GM23248 (cell line): ENCODE measurements at regions not wholly inside any gene's neighbourhood (a gene's known extent, or its start where the extent isn't known, plus 50 kb on each side); places are given as distances from the start of the nearest gene placed in this dataset.

Experiments used
- DNase-seq: peaks from one replicate; pipeline ENCODE4 v3.0.0-alpha.2; 2015
- H2AFZ ChIP-seq: fragments of 200-600 bp; sonication (generic); 2 replicates; pipeline ENCODE4 v1.6.1; 2016; ENCODE audit warnings: antibody characterized with exemption
- H3F3A ChIP-seq: fragments of 200-600 bp; sonication (generic); 2 replicates; pipeline ENCODE4 v1.6.1; 2016; ENCODE audit warnings: mild to moderate bottlenecking, antibody characterized with exemption, mixed run types; ENCODE audit not compliant: insufficient read depth
- H3K27ac ChIP-seq: fragments of 200-600 bp; sonication (generic); 2 replicates; pipeline ENCODE4 v1.5.1; 2016; ENCODE audit warnings: mild to moderate bottlenecking
- H3K27me3 ChIP-seq: fragments of 200-600 bp; sonication (generic); replicated peaks from 2 replicates; pipeline ENCODE4 v1.6.1; 2016; ENCODE audit warnings: mild to moderate bottlenecking; ENCODE audit not compliant: insufficient read depth
- H3K36me3 ChIP-seq: fragments of 200-600 bp; sonication (generic); 2 replicates; pipeline ENCODE4 v1.6.1; 2016; ENCODE audit warnings: low read depth, mild to moderate bottlenecking
- H3K4me1 ChIP-seq: fragments of 200-600 bp; sonication (generic); 2 replicates; pipeline ENCODE4 v1.6.1; 2016; ENCODE audit warnings: mild to moderate bottlenecking; ENCODE audit not compliant: insufficient read depth
- H3K4me2 ChIP-seq: fragments of 200-600 bp; sonication (generic); one replicate; pipeline ENCODE4 v1.6.1; 2016; ENCODE audit warnings: mild to moderate bottlenecking; ENCODE audit not compliant: unreplicated experiment
- H3K4me3 ChIP-seq: fragments of 200-600 bp; sonication (generic); 2 replicates; pipeline ENCODE4 v1.5.1; 2016; ENCODE audit warnings: mild to moderate bottlenecking
- H3K79me2 ChIP-seq: fragments of 200-600 bp; sonication (generic); 2 replicates; pipeline ENCODE4 v1.6.1; 2016; ENCODE audit warnings: mild to moderate bottlenecking; ENCODE audit not compliant: insufficient read depth
- H3K9ac ChIP-seq: fragments of 200-600 bp; sonication (generic); 2 replicates; pipeline ENCODE4 v1.6.1; 2016; ENCODE audit warnings: mild to moderate bottlenecking
- H3K9me2 ChIP-seq: fragments of 200-600 bp; sonication (generic); 2 replicates; pipeline ENCODE4 v1.6.1; 2016; ENCODE audit warnings: mixed run types, mild to moderate bottlenecking, moderate library complexity; ENCODE audit not compliant: insufficient read depth
- H3K9me3 ChIP-seq: fragments of 200-600 bp; sonication (generic); one replicate; pipeline ENCODE4 v1.6.1; 2017; ENCODE audit warnings: low read depth
- H4K20me1 ChIP-seq: fragments of 200-600 bp; sonication (generic); 2 replicates; pipeline ENCODE4 v1.6.0; 2016; ENCODE audit not compliant: insufficient read depth
- EZH2 ChIP-seq: fragments of 200-600 bp; sonication (generic); IDR thresholded peaks from 2 replicates; pipeline ENCODE4 v1.6.1; 2018; ENCODE audit warnings: antibody characterized with exemption, mild to moderate bottlenecking; ENCODE audit not compliant: insufficient read depth, poor library complexity, severe bottlenecking
- EZH2phosphoT487 ChIP-seq: fragments of 200-600 bp; sonication (generic); IDR thresholded peaks from 2 replicates; pipeline ENCODE4 v1.6.1; 2018; ENCODE audit warnings: antibody characterized with exemption, moderate library complexity, mild to moderate bottlenecking, low read depth; ENCODE audit not compliant: insufficient read depth
- WGBS, 2 experiments: methylation state at CpG; one replicate each; pipeline ENCODE4 v1.1.6; 2015 to 2017; ENCODE audit warnings: low lambda C conversion rate in 2 of 2, low coverage in 1 of 2; ENCODE audit errors: missing lambda C conversion rate in 2 of 2; 5-methylcytosine and 5-hydroxymethylcytosine counted together
- in situ Hi-C: fragments of 300-500 bp; cut with MboI; formaldehyde crosslinking; loops from 2 replicates; pipeline ENCODE4 v1.15.0; 2020

GRCh38 chr13:31063772-31064171 lies 97.9 kb downstream of the HSPH1 start:
- Histone ChIP-seq H3F3A (peaks cover 5% of the 10 kb centered on the region; the same call in 1 of the 2 replicates), H3K4me3 (no peak overlapping the region), H3K36me3 (no peaks in the 10 kb centered on the region), H4K20me1 (no peaks in the 10 kb centered on the region), H3K9me3 (no peaks in the 10 kb centered on the region), H3K9me2 (no peaks in the 10 kb centered on the region), H3K27ac (no peak overlapping the region), H3K4me2 (no peak overlapping the region), H3K79me2 (no peaks in the 10 kb centered on the region), H3K27me3 (no peaks in the 10 kb centered on the region), H3K9ac (no peak overlapping the region), H3K4me1 (peaks cover 15% of the 10 kb centered on the region), H2AFZ (no peak overlapping the region)
- no peak for TF ChIP-seq EZH2
- WGBS, 2 experiments, result 56 to 65% methylated on average over 1 of the region's 1 CpG
- no peak for DNase-seq
- in situ Hi-C loops, result no loop called here

- in situ Hi-C loops, result no loop called here
- no peak overlapping the region for H3K4me3 ChIP-seq
- peaks cover 4% of the 10 kb centered on the region; the same call in 1 of the 2 replicates for H3F3A ChIP-seq
- no peaks in the 10 kb centered on the region for H3K9me3 ChIP-seq
- peaks cover 6% of the 10 kb centered on the region; the same call in 1 of the 2 replicates for H3K4me1 ChIP-seq
- no peaks in the 10 kb centered on the region for H4K20me1 ChIP-seq
- no peak overlapping the region for H3K27ac ChIP-seq
- no peak for DNase-seq
- H3K4me2 ChIP-seq, result no peak overlapping the region
- 70 to 78% methylated on average over 7 of the region's 7 CpGs for WGBS, 2 experiments
- H3K9ac ChIP-seq, result no peak overlapping the region
- TF ChIP-seq EZH2phosphoT487 (no peak), EZH2 (no peak)
- H3K9me2 ChIP-seq, result no peaks in the 10 kb centered on the region
- no peaks in the 10 kb centered on the region for H3K79me2 ChIP-seq
- no peaks in the 10 kb centered on the region for H3K27me3 ChIP-seq
- no peaks in the 10 kb centered on the region for H3K36me3 ChIP-seq
- H2AFZ ChIP-seq, result no peak overlapping the region
Measured at GRCh38 chr13:31060655-31061054, 101.0 kb downstream of the HSPH1 start.

- H4K20me1 ChIP-seq, result no peaks in the 10 kb centered on the region
- peaks cover 6% of the 10 kb centered on the region; the same call in 1 of the 2 replicates for H3K4me1 ChIP-seq
- in situ Hi-C loops, result no loop called here
- H3K27me3 ChIP-seq, result no peaks in the 10 kb centered on the region
- no peaks in the 10 kb centered on the region for H3K9me2 ChIP-seq
- H3K9ac ChIP-seq, result no peak overlapping the region
- H3K27ac ChIP-seq, result no peak overlapping the region
- no peaks in the 10 kb centered on the region for H3K36me3 ChIP-seq
- TF ChIP-seq EZH2phosphoT487 (no peak), EZH2 (no peak)
- H3K4me2 ChIP-seq, result no peak overlapping the region
- H3K9me3 ChIP-seq, result no peaks in the 10 kb centered on the region
- no peaks in the 10 kb centered on the region for H3K79me2 ChIP-seq
- 63 to 69% methylated on average over 3 of the region's 3 CpGs for WGBS, 2 experiments
- no peak for DNase-seq
- peaks cover 4% of the 10 kb centered on the region; the same call in 1 of the 2 replicates for H3F3A ChIP-seq
- no peak overlapping the region for H3K4me3 ChIP-seq
- no peak overlapping the region for H2AFZ ChIP-seq
Measured at GRCh38 chr13:31060220-31060619, 101.5 kb downstream of the HSPH1 start.

- no peaks in the 10 kb centered on the region for H3K36me3 ChIP-seq
- no peaks in the 10 kb centered on the region for H3K27me3 ChIP-seq
- no peak overlapping the region for H2AFZ ChIP-seq
- TF ChIP-seq EZH2 (no peak), EZH2phosphoT487 (no peak)
- DNase-seq, result no peak
- H4K20me1 ChIP-seq, result no peaks in the 10 kb centered on the region
- peaks cover 4% of the 10 kb centered on the region; the same call in 1 of the 2 replicates for H3F3A ChIP-seq
- no peak overlapping the region for H3K4me3 ChIP-seq
- no peak overlapping the region for H3K9ac ChIP-seq
- H3K9me3 ChIP-seq, result no peaks in the 10 kb centered on the region
- no peaks in the 10 kb centered on the region for H3K79me2 ChIP-seq
- peaks cover 6% of the 10 kb centered on the region; the same call in 1 of the 2 replicates for H3K4me1 ChIP-seq
- H3K9me2 ChIP-seq, result no peaks in the 10 kb centered on the region
- no peak overlapping the region for H3K4me2 ChIP-seq
- in situ Hi-C loops, result no loop called here
- no peak overlapping the region for H3K27ac ChIP-seq
- WGBS, 2 experiments, result 86% methylated on average over 9 of the region's 9 CpGs
Measured at GRCh38 chr13:31057403-31058033, 104.2 kb downstream of the HSPH1 start.
